ENCODE measurements at regions not wholly inside any gene's neighbourhood (a gene's known extent, or its start where the extent isn't known, plus 50 kb on each side); places are given as distances from the start of the nearest gene placed in this dataset.

- DNase-seq (ENCODE audit: low read depth) = no peak
Measured at GRCh38 chr1:84759756-84760155, 69.5 kb upstream of the SSX2IP start.

DNA sequence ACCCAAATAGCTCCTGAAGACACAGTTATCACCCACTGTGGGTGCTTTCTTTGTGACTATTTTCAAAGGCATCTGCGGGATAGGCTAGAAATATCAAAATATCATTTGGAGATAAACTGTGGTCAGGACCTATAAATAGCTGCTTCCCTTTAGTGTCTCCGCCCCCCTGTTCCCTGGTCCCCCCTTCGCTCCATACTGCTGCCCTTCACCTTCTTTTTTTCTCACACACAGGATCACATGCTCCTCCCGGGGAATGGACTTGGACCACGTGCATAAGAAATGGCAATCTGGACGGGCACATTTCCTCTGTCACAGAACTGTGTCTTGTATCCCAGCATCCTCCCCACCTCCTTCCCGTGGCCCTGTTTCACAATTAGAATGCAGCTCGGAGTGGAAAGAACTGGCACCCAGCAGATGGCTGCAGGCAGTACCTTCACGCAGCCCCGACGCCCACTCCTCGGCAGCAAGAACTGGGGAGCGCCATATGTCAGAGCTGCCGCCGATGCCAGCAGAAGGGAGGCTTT is 68.8 kb upstream of the SSX2IP start:
- no peak for DNase-seq (ENCODE audit: low read depth)

DNA sequence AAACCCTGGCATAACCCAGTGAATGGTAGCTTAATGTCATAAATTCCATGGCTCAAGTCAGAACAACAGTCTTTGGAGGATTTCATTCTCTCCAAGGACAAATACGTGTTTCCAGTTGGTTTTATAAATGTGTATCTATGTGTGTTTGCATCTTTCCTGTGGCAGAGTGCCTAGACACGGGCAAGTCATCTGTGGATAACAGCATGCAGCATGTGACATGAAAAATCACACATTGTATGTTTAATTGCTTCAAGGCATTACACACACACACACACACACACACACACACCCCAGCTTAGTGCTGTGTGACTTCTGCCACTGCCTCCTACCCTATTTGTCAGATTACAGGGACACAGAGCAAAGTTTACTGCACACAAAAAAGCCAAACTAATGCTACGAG is 68.2 kb upstream of the SSX2IP start:
- no peak for DNase-seq (ENCODE audit: low read depth)

GRCh38 chr1:84757301-84757700 is 67.0 kb upstream of the SSX2IP start:
- no peak for DNase-seq (ENCODE audit: low read depth)

DNA sequence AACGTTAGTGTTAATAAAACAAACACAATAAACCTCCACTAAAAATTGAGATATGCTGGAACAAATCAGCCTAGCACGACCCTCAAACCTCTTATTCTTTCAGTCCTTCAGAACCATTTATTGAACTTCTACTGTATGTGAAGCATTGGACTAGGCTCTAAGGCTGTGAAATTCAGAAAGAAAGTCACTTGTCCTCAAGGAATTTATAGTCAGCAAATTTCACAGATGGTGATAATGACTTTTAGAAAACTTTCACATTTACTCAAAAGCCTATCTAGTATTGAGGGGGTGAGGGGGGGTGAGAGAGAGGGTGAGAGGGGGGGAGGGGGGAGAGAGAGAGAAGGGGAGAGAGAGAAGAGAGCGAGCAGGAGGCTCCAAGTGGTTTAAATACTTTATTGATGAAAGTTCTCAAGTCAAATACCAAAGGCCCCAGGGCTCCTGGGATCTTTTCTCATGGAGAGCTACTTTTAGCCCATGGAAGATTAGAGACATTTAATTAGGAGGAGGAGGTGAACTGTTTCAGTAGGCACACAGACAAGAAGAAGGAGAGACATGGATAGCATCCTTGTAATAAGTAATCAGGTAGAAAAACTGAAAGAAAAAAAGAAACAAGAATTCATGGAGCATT is 66.3 kb upstream of the SSX2IP start:
- DNase-seq (ENCODE audit: low read depth) = no peak

DNA sequence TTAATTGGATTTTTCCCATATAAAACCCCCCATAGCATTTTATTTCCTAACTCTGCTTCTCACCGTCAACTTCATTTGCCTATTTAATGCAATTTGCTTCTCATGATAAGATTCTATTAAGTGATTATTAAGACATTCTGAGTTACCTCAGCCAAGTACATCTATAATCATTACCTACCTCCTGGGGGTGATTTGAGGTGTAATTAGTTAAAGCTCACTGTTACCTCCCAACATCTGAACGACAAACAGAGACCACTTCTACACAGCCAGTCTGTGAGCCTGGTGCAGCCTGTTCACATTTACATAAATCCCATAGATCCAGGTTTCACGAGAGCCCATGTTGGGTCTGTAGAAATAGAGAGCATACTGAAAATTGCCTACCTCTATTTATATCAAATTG is 65.7 kb upstream of the SSX2IP start:
- no peak for DNase-seq (ENCODE audit: low read depth)

- no peak for DNase-seq (ENCODE audit: low read depth)
Measured at GRCh38 chr1:84755216-84755615, 65.0 kb upstream of the SSX2IP start.

- no peak for DNase-seq (ENCODE audit: low read depth)
Measured at GRCh38 chr1:84754386-84754703, 64.1 kb upstream of the SSX2IP start.

DNA sequence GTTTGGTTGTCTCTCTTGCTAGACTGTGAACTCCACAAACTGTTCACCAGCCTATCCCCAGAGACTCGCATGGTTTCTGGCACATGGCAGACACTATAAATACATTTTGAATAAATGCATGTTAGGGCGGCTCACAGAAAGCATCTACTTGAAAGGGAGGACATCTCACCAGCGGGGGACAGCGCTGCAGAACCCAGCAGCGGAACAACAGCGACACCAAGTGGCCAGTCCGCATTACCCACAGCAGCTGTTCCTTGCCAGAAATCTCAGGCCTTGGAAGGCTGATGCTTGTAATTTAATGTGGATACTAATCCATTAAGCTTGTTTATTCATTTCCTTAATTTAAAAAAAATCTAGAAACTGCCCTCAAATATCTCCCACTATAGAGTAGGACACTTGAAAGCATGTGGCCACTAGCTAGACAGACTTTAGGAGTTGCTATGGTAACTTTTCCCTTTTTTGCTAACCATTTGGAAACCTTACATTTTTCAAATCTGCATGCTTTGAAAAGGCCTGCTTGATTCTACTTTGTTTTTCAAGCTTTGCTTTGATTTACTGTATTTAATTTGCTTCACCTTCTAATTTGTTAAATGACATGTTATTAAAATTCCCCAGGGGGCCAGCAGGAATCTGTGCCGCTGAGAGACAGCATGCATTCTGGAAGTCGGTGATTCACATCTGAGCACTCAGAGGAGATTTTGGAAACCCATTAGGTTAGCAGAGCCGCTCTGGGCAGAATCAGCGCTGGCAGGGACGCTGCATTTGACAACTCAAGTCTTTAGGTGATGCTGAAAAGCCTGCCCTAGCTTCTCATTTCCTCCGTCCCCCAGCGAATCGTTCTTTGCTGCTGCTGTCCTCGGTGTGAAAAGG is 63.5 kb upstream of the SSX2IP start:
- DNase-seq (ENCODE audit: low read depth) = peak; percentile 61

DNA sequence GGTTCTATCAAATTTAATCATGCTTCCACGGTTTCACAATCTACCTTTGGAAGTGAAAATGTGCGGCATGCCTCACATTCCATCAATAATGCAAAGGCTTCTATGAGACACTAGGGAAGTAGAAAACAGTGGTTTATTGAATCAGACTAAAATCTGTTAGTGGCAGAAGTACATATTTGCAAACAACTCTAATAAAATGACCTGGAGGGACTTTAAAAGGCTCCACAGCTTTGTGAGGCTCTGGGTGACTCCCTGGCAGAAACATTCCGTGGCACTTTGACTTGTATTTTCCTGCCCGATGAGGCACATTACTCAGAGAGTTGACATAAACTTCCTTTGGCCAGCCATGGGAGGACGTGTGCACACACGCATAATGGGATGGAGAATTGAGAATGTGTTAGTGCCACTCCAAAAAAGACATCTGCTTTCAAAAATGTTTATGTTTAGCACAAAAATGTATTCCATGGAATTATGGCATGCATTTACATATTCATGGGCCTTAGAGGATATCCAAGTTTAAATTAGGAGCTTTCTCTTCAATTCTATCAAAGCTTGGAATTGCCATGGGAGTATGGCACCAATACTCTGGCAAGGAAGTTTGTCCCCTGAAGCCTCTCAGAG is 60.0 kb upstream of the SSX2IP start:
- DNase-seq (ENCODE audit: low read depth) = no peak

- no peak for DNase-seq (ENCODE audit: low read depth)
Measured at GRCh38 chr1:84749427-84749826, 59.2 kb upstream of the SSX2IP start.

GRCh38 chr1:84748364-84748763 is 58.1 kb upstream of the SSX2IP start:
- DNase-seq (ENCODE audit: low read depth) = no peak

DNA sequence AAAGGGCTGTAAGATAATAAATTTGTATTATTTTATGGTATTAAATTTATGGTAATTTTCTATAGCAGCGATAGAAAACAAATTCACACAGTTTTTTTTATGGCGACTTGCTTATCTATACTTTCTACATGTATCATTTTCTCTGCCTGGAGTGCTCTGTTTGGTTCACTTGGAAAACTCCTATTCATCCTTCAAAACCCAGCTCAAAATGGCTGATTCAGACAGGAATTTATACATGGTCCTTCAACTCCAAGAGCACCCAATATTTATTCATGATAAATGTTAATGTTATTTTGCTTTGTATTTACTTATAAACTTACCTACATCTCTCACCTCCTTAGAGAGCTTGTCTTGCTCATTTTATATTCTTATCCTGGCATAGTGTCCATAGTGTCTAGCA is 55.6 kb upstream of the SSX2IP start:
- no peak for DNase-seq (ENCODE audit: low read depth)

- no peak for DNase-seq (ENCODE audit: low read depth)
Measured at GRCh38 chr1:84743896-84744295, 53.6 kb upstream of the SSX2IP start.

- DNase-seq (ENCODE audit: low read depth) = no peak
Measured at GRCh38 chr1:84742653-84743052, 52.4 kb upstream of the SSX2IP start.

GRCh38 chr1:84740050-84740714 is 49.9 kb upstream of the SSX2IP start:
- DNase-seq (ENCODE audit: low read depth) = no peak
